GM06990 (cell line): ENCODE measurements at regions not wholly inside any gene's neighbourhood (a gene's known extent, or its start where the extent isn't known, plus 50 kb on each side); places are given as distances from the start of the nearest gene placed in this dataset.

ENCODE experiments used
- DNase-seq: peaks from one replicate; pipeline ENCODE4 v3.0.0-alpha.2; 2011; ENCODE audit not compliant: insufficient read length; ENCODE audit errors: extremely low read depth
- H3K27me3 ChIP-seq: replicated peaks from 2 replicates; pipeline ENCODE4 v1.6.0; 2011; ENCODE audit warnings: low read length; ENCODE audit not compliant: control insufficient read depth, insufficient read depth
- H3K36me3 ChIP-seq: 2 replicates; pipeline ENCODE4 v1.5.1; 2011; ENCODE audit warnings: low read length; ENCODE audit not compliant: control insufficient read depth, insufficient read depth
- H3K4me3 ChIP-seq: replicated peaks from 2 replicates; pipeline ENCODE4 v1.5.1; 2011; ENCODE audit warnings: low read depth, mild to moderate bottlenecking, control low read depth, low read length
- TF ChIP-seq, protein P1 (sequence below): IDR thresholded peaks from 2 replicates; pipeline ENCODE4 v1.5.1; 2011; ENCODE audit warnings: low read length, control low read depth, mild to moderate bottlenecking, inconsistent platforms; ENCODE audit not compliant: insufficient read depth, poor library complexity, severe bottlenecking

GRCh38 chr19:28332351-28332750, 880.6 kb downstream of the UQCRFS1 start:
- Histone ChIP-seq H3K36me3 (no peaks in the 10 kb centered on the region), H3K4me3 (no peak overlapping the region), H3K27me3 (no peaks in the 10 kb centered on the region)
- no peak for DNase-seq
- TF ChIP-seq, protein P1, sequence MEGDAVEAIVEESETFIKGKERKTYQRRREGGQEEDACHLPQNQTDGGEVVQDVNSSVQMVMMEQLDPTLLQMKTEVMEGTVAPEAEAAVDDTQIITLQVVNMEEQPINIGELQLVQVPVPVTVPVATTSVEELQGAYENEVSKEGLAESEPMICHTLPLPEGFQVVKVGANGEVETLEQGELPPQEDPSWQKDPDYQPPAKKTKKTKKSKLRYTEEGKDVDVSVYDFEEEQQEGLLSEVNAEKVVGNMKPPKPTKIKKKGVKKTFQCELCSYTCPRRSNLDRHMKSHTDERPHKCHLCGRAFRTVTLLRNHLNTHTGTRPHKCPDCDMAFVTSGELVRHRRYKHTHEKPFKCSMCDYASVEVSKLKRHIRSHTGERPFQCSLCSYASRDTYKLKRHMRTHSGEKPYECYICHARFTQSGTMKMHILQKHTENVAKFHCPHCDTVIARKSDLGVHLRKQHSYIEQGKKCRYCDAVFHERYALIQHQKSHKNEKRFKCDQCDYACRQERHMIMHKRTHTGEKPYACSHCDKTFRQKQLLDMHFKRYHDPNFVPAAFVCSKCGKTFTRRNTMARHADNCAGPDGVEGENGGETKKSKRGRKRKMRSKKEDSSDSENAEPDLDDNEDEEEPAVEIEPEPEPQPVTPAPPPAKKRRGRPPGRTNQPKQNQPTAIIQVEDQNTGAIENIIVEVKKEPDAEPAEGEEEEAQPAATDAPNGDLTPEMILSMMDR, result no peak

GRCh38 chr19:28331596-28331995, 881.4 kb downstream of the UQCRFS1 start:
- DNase-seq, result no peak
- Histone ChIP-seq H3K27me3 (no peaks in the 10 kb centered on the region), H3K36me3 (no peaks in the 10 kb centered on the region), H3K4me3 (no peak overlapping the region)
- TF ChIP-seq, protein P1, result no peak

- H3K4me3 ChIP-seq, result no peak overlapping the region
- TF ChIP-seq, protein P1, result no peak
- no peaks in the 10 kb centered on the region for H3K36me3 ChIP-seq
- DNase-seq, result no peak
- H3K27me3 ChIP-seq, result no peaks in the 10 kb centered on the region
Measured at GRCh38 chr19:28330831-28331230, 882.1 kb downstream of the UQCRFS1 start.

GRCh38 chr19:28329429-28329828, 883.5 kb downstream of the UQCRFS1 start:
- TF ChIP-seq, protein P1, result no peak
- Histone ChIP-seq H3K4me3 (no peak overlapping the region), H3K27me3 (no peaks in the 10 kb centered on the region), H3K36me3 (no peaks in the 10 kb centered on the region)
- DNase-seq, result no peak

DNA sequence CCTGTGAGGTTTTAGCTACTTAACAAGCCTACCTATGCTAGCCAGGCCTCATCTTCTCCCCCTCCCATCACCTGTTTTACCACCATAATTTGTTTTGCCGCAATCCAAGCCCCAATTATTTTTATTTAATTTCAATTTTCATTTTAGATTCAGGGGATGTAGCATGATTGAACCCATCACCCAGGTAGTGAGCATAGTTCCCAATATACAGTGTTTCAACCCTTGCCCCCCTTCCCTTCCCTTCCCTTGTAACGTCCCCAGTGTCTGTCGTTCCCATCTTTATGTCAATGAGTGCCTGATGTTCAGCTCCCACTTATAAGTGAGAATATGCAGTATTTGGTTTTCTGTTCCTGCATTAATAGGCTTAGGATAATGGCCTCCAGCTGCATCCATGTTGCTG, 885.0 kb downstream of the UQCRFS1 start:
- no peaks in the 10 kb centered on the region for H3K36me3 ChIP-seq
- no peak for DNase-seq
- H3K4me3 ChIP-seq, result no peak overlapping the region
- H3K27me3 ChIP-seq, result no peaks in the 10 kb centered on the region
- TF ChIP-seq, protein P1, result no peak

DNA sequence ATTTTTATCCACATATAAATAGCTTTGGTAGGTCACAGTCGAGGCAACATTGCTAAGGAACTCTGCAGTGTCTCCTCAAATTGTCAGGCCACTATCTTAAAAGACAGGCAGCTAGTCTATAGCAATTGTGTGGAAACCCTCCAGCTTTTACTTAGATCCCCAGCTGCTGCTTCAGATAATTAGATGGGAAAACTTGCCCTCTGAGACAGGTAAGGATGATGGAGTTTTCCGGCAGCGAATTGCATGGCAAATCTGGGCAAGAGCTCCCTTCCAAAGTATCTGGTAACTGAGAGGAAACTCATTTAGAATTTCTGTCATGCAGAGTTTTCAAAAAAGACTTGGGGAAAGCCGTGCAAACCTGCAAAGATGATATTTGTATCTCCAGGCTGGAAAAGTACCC, 886.2 kb downstream of the UQCRFS1 start:
- TF ChIP-seq, protein P1, result no peak
- no peaks in the 10 kb centered on the region for H3K27me3 ChIP-seq
- no peak overlapping the region for H3K4me3 ChIP-seq
- no peaks in the 10 kb centered on the region for H3K36me3 ChIP-seq
- no peak for DNase-seq
